A673 (cell line): ENCODE measurements at regions not wholly inside any gene's neighbourhood (a gene's known extent, or its start where the extent isn't known, plus 50 kb on each side); places are given as distances from the start of the nearest gene placed in this dataset.
A peak's percentile ranks its signal among the peaks of the same experiment; 100 is the strongest.

Experiments used
- BruUV-seq: library from RNA; stranded (reverse); fragments of 400-500 nt; replicated peaks from 2 replicates; lab custom pipeline; 2021; lab: Mats Ljungman, UMichigan
- CTCF ChIA-PET: fragments of 300-600 bp; sonication (Branson Sonifier 250); formaldehyde crosslinking; loops from one replicate; lab custom pipeline; 2022; ENCODE audit warnings: antibody characterized with exemption; lab: Charles Lee
- POLR2A ChIA-PET: fragments of 300-600 bp; sonication (Branson Sonifier 250); formaldehyde crosslinking; loops from one replicate; lab custom pipeline; 2022; ENCODE audit warnings: antibody characterized with exemption; ENCODE audit not compliant: low non-redundant PET; lab: Charles Lee
- DNase-seq: peaks from one replicate; pipeline ENCODE4 v3.0.0-alpha.2; 2015; ENCODE audit warnings: low spot score
- H3K27ac ChIP-seq: fragments of 200-600 bp; sonication (generic); 2 replicates; pipeline ENCODE4 v1.5.1; 2016; ENCODE audit warnings: mixed run types, low read depth, mild to moderate bottlenecking, mixed read lengths, antibody characterized with exemption, low read length; ENCODE audit not compliant: poor library complexity, severe bottlenecking
- H3K27me3 ChIP-seq: fragments of 200-600 bp; sonication (generic); replicated peaks from 2 replicates; pipeline ENCODE4 v1.6.1; 2017; ENCODE audit warnings: mixed run types, low read depth, mild to moderate bottlenecking, mixed read lengths, antibody characterized with exemption, low read length; ENCODE audit not compliant: insufficient read depth, poor library complexity
- H3K36me3 ChIP-seq: fragments of 200-600 bp; sonication (generic); 2 replicates; pipeline ENCODE4 v1.6.1; 2016; ENCODE audit warnings: mixed run types, mild to moderate bottlenecking, mixed read lengths, antibody characterized with exemption, low read length; ENCODE audit not compliant: insufficient read depth, poor library complexity, severe bottlenecking
- H3K4me1 ChIP-seq: fragments of 200-600 bp; sonication (generic); 2 replicates; pipeline ENCODE4 v1.6.1; 2017; ENCODE audit warnings: mixed run types, mild to moderate bottlenecking, mixed read lengths, antibody characterized with exemption, low read length; ENCODE audit not compliant: insufficient read depth, poor library complexity, severe bottlenecking
- H3K4me3 ChIP-seq: fragments of 200-600 bp; sonication (generic); 2 replicates; pipeline ENCODE4 v1.5.1; 2016; ENCODE audit warnings: low read depth, mixed run types, mild to moderate bottlenecking, mixed read lengths, low read length; ENCODE audit not compliant: poor library complexity, severe bottlenecking
- H3K9me3 ChIP-seq: fragments of 200-600 bp; sonication (generic); 2 replicates; pipeline ENCODE4 v1.6.1; 2016; ENCODE audit warnings: mixed run types, low read depth, mild to moderate bottlenecking, mixed read lengths, antibody characterized with exemption, low read length; ENCODE audit not compliant: poor library complexity, severe bottlenecking
- CTCF ChIP-seq: fragments of 300-800, 200-600 bp; sonication (generic); conservative IDR thresholded peaks from 2 replicates; pipeline ENCODE4 v1.5.1; 2017; ENCODE audit warnings: low read depth, mild to moderate bottlenecking, antibody characterized with exemption, low read length, moderate library complexity, mixed read lengths
- EZH2 ChIP-seq: fragments of 200-600 bp; sonication (generic); IDR thresholded peaks from 2 replicates; pipeline ENCODE4 v1.6.1; 2017; ENCODE audit warnings: borderline replicate concordance, low read depth, mild to moderate bottlenecking, mixed read lengths, antibody characterized with exemption, low read length; ENCODE audit not compliant: poor library complexity, severe bottlenecking
- intact Hi-C: fragments of 100-400 bp; cut with micrococcal nuclease; formaldehyde crosslinking; loops from one replicate; pipeline ENCODE4 v1.10.0; 2022; ENCODE audit not compliant: unreplicated experiment

- ChIA-PET CTCF (no interaction called here), POLR2A (no interaction called here)
- Histone ChIP-seq H3K27me3 (no peaks in the 10 kb centered on the region), H3K9me3 (no peaks in the 10 kb centered on the region), H3K36me3 (no peaks in the 10 kb centered on the region), H3K4me1 (peaks cover 7% of the 10 kb centered on the region), H3K4me3 (no peak overlapping the region), H3K27ac (no peak overlapping the region)
- no TSS peak for BruUV-seq
- TF ChIP-seq EZH2, result no peak
- no peak for TF ChIP-seq CTCF
- intact Hi-C loops, result no loop called here
- DNase-seq, result no peak
Measured at GRCh38 chr12:86331457-86331856, 75.3 kb upstream of the MGAT4C start.

GRCh38 chr12:86331012-86331411, 74.8 kb upstream of the MGAT4C start:
- CTCF ChIA-PET, result no interaction called here
- POLR2A ChIA-PET, result no interaction called here
- DNase-seq, result peak; percentile 37
- no peaks in the 10 kb centered on the region for H3K27me3 ChIP-seq
- no peak overlapping the region for H3K27ac ChIP-seq
- no peak for TF ChIP-seq CTCF
- TF ChIP-seq EZH2, result no peak
- intact Hi-C loops, result no loop called here
- no peaks in the 10 kb centered on the region for H3K9me3 ChIP-seq
- peaks cover 7% of the 10 kb centered on the region for H3K4me1 ChIP-seq
- BruUV-seq, result no TSS peak
- H3K4me3 ChIP-seq, result no peak overlapping the region
- H3K36me3 ChIP-seq, result no peaks in the 10 kb centered on the region

- H3K4me3 ChIP-seq, result no peak overlapping the region
- H3K36me3 ChIP-seq, result no peaks in the 10 kb centered on the region
- TF ChIP-seq EZH2 (no peak), CTCF (no peak)
- ChIA-PET CTCF (no interaction called here), POLR2A (no interaction called here)
- no peaks in the 10 kb centered on the region for H3K4me1 ChIP-seq
- no peak for DNase-seq
- H3K27ac ChIP-seq, result no peak overlapping the region
- no peaks in the 10 kb centered on the region for H3K9me3 ChIP-seq
- H3K27me3 ChIP-seq, result no peaks in the 10 kb centered on the region
- no TSS peak for BruUV-seq
- intact Hi-C loops, result no loop called here
Measured at GRCh38 chr12:86312232-86312631, 56.0 kb upstream of the MGAT4C start.
